WTC11 (cell line): ENCODE measurements at regions not wholly inside any gene's neighbourhood (a gene's known extent, or its start where the extent isn't known, plus 50 kb on each side); places are given as distances from the start of the nearest gene placed in this dataset.

Experiments used
- ATAC-seq: fragments of 200-7000 bp; cut with Tn5 transposase; 2 replicates; pipeline ENCODE4 v1.10.0; 2021; ENCODE audit warnings: mild to moderate bottlenecking, moderate library complexity
- CTCF ChIA-PET: fragments of 300-600 bp; sonication (Branson Sonifier 250); formaldehyde crosslinking; loops from one replicate; lab custom pipeline; 2021; ENCODE audit warnings: antibody characterized with exemption; lab: Charles Lee
- POLR2A ChIA-PET: fragments of 350-600 bp; sonication (Branson Sonifier 250); formaldehyde crosslinking; loops from one replicate; lab custom pipeline; 2021; ENCODE audit warnings: antibody characterized with exemption; lab: Charles Lee
- DNase-seq: peaks from one replicate; pipeline ENCODE4 v3.0.0; 2021; ENCODE audit warnings: low spot score
- H3K27ac Mint-ChIP-seq: 2 replicates; pipeline ENCODE4 v1.8.0; 2021; ENCODE audit warnings: mixed read lengths
- H3K27me3 Mint-ChIP-seq: 2 replicates; pipeline ENCODE4 v1.8.0; 2021; ENCODE audit warnings: low read depth, mild to moderate bottlenecking, moderate library complexity, mixed read lengths
- H3K36me3 Mint-ChIP-seq: 2 replicates; pipeline ENCODE4 v1.8.0; 2021; ENCODE audit warnings: mixed read lengths
- H3K4me1 Mint-ChIP-seq: 2 replicates; pipeline ENCODE4 v1.8.0; 2022; ENCODE audit warnings: mixed read lengths
- H3K4me3 Mint-ChIP-seq: 2 replicates; pipeline ENCODE4 v1.8.0; 2021; ENCODE audit warnings: mild to moderate bottlenecking, moderate library complexity, mixed read lengths
- H3K9me3 Mint-ChIP-seq: 2 replicates; pipeline ENCODE4 v1.8.0; 2021; ENCODE audit warnings: mixed read lengths
- ARID4B ChIP-seq: sonication (generic); formaldehyde crosslinking; IDR thresholded peaks from 2 replicates; pipeline ENCODE4 v1.8.0; 2023; ENCODE audit warnings: missing genetic modification reagents, mild to moderate bottlenecking, borderline replicate concordance
- CREM ChIP-seq: sonication (generic); formaldehyde crosslinking; IDR thresholded peaks from 2 replicates; pipeline ENCODE4 v1.8.1; 2022; ENCODE audit warnings: mild to moderate bottlenecking, missing genetic modification reagents, moderate library complexity
- ESRRA ChIP-seq: sonication (generic); formaldehyde crosslinking; IDR thresholded peaks from 2 replicates; pipeline ENCODE4 v1.8.1; 2022; ENCODE audit warnings: mild to moderate bottlenecking, missing genetic modification reagents, borderline replicate concordance
- ETV6 ChIP-seq: sonication (generic); formaldehyde crosslinking; IDR thresholded peaks from 2 replicates; pipeline ENCODE4 v1.8.1; 2022; ENCODE audit warnings: mild to moderate bottlenecking, missing genetic modification reagents
- FOXJ3 ChIP-seq: sonication (generic); formaldehyde crosslinking; IDR thresholded peaks from 2 replicates; pipeline ENCODE4 v1.9.0; 2021; ENCODE audit warnings: missing genetic modification reagents, mild to moderate bottlenecking, borderline replicate concordance
- KAT7 ChIP-seq: sonication (generic); formaldehyde crosslinking; IDR thresholded peaks from 2 replicates; pipeline ENCODE4 v1.8.1; 2023; ENCODE audit warnings: missing genetic modification reagents, mild to moderate bottlenecking, borderline replicate concordance
- MYBL2 ChIP-seq: sonication (generic); formaldehyde crosslinking; IDR thresholded peaks from 2 replicates; pipeline ENCODE4 v1.8.1; 2023; ENCODE audit warnings: mild to moderate bottlenecking, moderate library complexity, missing genetic modification reagents
- NFE2L1 ChIP-seq: sonication (generic); formaldehyde crosslinking; IDR thresholded peaks from 2 replicates; pipeline ENCODE4 v1.8.1; 2023; ENCODE audit warnings: missing genetic modification reagents
- NR1H2 ChIP-seq: sonication (generic); formaldehyde crosslinking; IDR thresholded peaks from 2 replicates; pipeline ENCODE4 v1.9.0; 2021; ENCODE audit warnings: mild to moderate bottlenecking, moderate library complexity, missing genetic modification reagents
- TCF7 ChIP-seq: sonication (generic); formaldehyde crosslinking; IDR thresholded peaks from 2 replicates; pipeline ENCODE4 v1.8.0; 2022; ENCODE audit warnings: mild to moderate bottlenecking, low read depth, missing genetic modification reagents, moderate library complexity
- TEAD1 ChIP-seq: sonication (generic); formaldehyde crosslinking; IDR thresholded peaks from 2 replicates; pipeline ENCODE4 v1.8.0; 2022; ENCODE audit warnings: mild to moderate bottlenecking, missing genetic modification reagents
- TP53 ChIP-seq: sonication (generic); formaldehyde crosslinking; IDR thresholded peaks from 2 replicates; pipeline ENCODE4 v1.8.1; 2023; ENCODE audit warnings: mild to moderate bottlenecking, missing genetic modification reagents
- USF2 ChIP-seq: sonication (generic); formaldehyde crosslinking; IDR thresholded peaks from 2 replicates; pipeline ENCODE4 v1.8.1; 2023; ENCODE audit warnings: mild to moderate bottlenecking, missing genetic modification reagents, moderate library complexity
- ZBTB21 ChIP-seq: sonication (generic); formaldehyde crosslinking; IDR thresholded peaks from 2 replicates; pipeline ENCODE4 v1.8.1; 2023; ENCODE audit warnings: mild to moderate bottlenecking, missing genetic modification reagents, borderline replicate concordance
- ZNF138 ChIP-seq: sonication (generic); formaldehyde crosslinking; conservative IDR thresholded peaks from 2 replicates; pipeline ENCODE4 v1.8.1; 2022; ENCODE audit warnings: mild to moderate bottlenecking, moderate library complexity, missing genetic modification reagents
- ZNF263 ChIP-seq: sonication (generic); formaldehyde crosslinking; IDR thresholded peaks from 2 replicates; pipeline ENCODE4 v1.8.1; 2022; ENCODE audit warnings: low read depth, mild to moderate bottlenecking, moderate library complexity, missing genetic modification reagents
- ZNF512 ChIP-seq: sonication (generic); formaldehyde crosslinking; IDR thresholded peaks from 2 replicates; pipeline ENCODE4 v1.8.1; 2022; ENCODE audit warnings: missing genetic modification reagents, borderline replicate concordance
- TF ChIP-seq, protein P1 (sequence below): sonication (generic); formaldehyde crosslinking; IDR thresholded peaks from 2 replicates; pipeline ENCODE4 v1.8.0; 2022; ENCODE audit warnings: mild to moderate bottlenecking, missing genetic modification reagents
- TF ChIP-seq, protein P2 (sequence below): fragments of 250-450 bp; sonication (Bioruptor Pico); IDR thresholded peaks from 2 replicates; pipeline ENCODE4 v1.9.0; 2021; ENCODE audit warnings: mild to moderate bottlenecking
- TF ChIP-seq, protein P3 (sequence below): sonication (generic); formaldehyde crosslinking; IDR thresholded peaks from 2 replicates; pipeline ENCODE4 v1.8.0; 2023; ENCODE audit warnings: mild to moderate bottlenecking, missing genetic modification reagents

- CTCF ChIA-PET, result no interaction called here
- peaks cover 14% of the 10 kb centered on the region for H3K9me3 Mint-ChIP-seq
- peaks cover 36% of the 10 kb centered on the region for H3K4me1 Mint-ChIP-seq
- DNase-seq (no peak), ATAC-seq (no peak)
- H3K4me3 Mint-ChIP-seq, result no peak overlapping the region
- H3K27ac Mint-ChIP-seq, result no peak overlapping the region
- H3K36me3 Mint-ChIP-seq, result no peaks in the 10 kb centered on the region
- no peaks in the 10 kb centered on the region; the same call in 1 of the 2 replicates for H3K27me3 Mint-ChIP-seq
- POLR2A ChIA-PET, result no interaction called here
- TF ChIP-seq TCF7 (CRISPR knock-in tag) (no peak), TEAD1 (no peak), ZNF512 (CRISPR knock-in tag) (no peak), CREM (no peak), ARID4B (CRISPR knock-in tag) (no peak), ZBTB21 (CRISPR knock-in tag) (no peak), ESRRA (CRISPR knock-in tag) (no peak), ZNF138 (no peak), ETV6 (no peak), TP53 (no peak), MYBL2 (CRISPR knock-in tag) (no peak), NR1H2 (no peak), NFE2L1 (CRISPR knock-in tag) (no peak), KAT7 (CRISPR knock-in tag) (no peak), USF2 (no peak), FOXJ3 (CRISPR knock-in tag) (no peak), ZNF263 (no peak)
- TF ChIP-seq, protein P1, sequence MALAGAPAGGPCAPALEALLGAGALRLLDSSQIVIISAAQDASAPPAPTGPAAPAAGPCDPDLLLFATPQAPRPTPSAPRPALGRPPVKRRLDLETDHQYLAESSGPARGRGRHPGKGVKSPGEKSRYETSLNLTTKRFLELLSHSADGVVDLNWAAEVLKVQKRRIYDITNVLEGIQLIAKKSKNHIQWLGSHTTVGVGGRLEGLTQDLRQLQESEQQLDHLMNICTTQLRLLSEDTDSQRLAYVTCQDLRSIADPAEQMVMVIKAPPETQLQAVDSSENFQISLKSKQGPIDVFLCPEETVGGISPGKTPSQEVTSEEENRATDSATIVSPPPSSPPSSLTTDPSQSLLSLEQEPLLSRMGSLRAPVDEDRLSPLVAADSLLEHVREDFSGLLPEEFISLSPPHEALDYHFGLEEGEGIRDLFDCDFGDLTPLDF (CRISPR knock-in tag), result no peak
- TF ChIP-seq, protein P2, sequence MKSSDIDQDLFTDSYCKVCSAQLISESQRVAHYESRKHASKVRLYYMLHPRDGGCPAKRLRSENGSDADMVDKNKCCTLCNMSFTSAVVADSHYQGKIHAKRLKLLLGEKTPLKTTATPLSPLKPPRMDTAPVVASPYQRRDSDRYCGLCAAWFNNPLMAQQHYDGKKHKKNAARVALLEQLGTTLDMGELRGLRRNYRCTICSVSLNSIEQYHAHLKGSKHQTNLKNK (CRISPR knock-in tag), result no peak
- TF ChIP-seq, protein P3, sequence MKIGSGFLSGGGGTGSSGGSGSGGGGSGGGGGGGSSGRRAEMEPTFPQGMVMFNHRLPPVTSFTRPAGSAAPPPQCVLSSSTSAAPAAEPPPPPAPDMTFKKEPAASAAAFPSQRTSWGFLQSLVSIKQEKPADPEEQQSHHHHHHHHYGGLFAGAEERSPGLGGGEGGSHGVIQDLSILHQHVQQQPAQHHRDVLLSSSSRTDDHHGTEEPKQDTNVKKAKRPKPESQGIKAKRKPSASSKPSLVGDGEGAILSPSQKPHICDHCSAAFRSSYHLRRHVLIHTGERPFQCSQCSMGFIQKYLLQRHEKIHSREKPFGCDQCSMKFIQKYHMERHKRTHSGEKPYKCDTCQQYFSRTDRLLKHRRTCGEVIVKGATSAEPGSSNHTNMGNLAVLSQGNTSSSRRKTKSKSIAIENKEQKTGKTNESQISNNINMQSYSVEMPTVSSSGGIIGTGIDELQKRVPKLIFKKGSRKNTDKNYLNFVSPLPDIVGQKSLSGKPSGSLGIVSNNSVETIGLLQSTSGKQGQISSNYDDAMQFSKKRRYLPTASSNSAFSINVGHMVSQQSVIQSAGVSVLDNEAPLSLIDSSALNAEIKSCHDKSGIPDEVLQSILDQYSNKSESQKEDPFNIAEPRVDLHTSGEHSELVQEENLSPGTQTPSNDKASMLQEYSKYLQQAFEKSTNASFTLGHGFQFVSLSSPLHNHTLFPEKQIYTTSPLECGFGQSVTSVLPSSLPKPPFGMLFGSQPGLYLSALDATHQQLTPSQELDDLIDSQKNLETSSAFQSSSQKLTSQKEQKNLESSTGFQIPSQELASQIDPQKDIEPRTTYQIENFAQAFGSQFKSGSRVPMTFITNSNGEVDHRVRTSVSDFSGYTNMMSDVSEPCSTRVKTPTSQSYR (CRISPR knock-in tag), result no peak
Observed at GRCh38 chr4:62256479-62256878, 1056.4 kb downstream of the ADGRL3 start.
